ENCODE measurements at regions not wholly inside any gene's neighbourhood (a gene's known extent, or its start where the extent isn't known, plus 50 kb on each side); places are given as distances from the start of the nearest gene placed in this dataset.

- ATAC-seq (no peak), DNase-seq (ENCODE audit: low read depth, low spot score) (no peak)
- Histone ChIP-seq H3K79me2 (ENCODE audit: insufficient read depth, low read length) (no peaks in the 10 kb centered on the region), H3K9me3 (ENCODE audit: control insufficient read depth in 1 of 2, insufficient read depth in 1 of 2, low read depth in 1 of 2, low read length in 2 of 2) (no peaks in the 10 kb centered on the region), H3K4me2 (ENCODE audit: low read length) (no peak overlapping the region), H3K27me3 (ENCODE audit: insufficient read depth, low read length) (no peaks in the 10 kb centered on the region), H3K27ac (ENCODE audit: low read depth, low read length) (no peak overlapping the region), H3K4me3 (replicated peaks in 1 of 2; ENCODE audit: low read depth in 1 of 2, low read length in 2 of 2) (no peak overlapping the region), H3K4me1 (ENCODE audit: control insufficient read depth in 1 of 2, insufficient read depth in 2 of 2, low read length in 2 of 2) (no peaks in the 10 kb centered on the region), H4K20me1 (ENCODE audit: insufficient read depth) (no peaks in the 10 kb centered on the region), H3K9ac (ENCODE audit: low read length) (no peak overlapping the region), H3K36me3 (ENCODE audit: control insufficient read depth in 1 of 2, insufficient read depth in 2 of 2, low read length in 2 of 2) (no peaks in the 10 kb centered on the region), H2AFZ (ENCODE audit: low read depth, low read length, poor library complexity, severe bottlenecking) (no peak overlapping the region), H3K9me2 (ENCODE audit: insufficient read depth) (no peaks in the 10 kb centered on the region)
- BruUV-seq (replicated peaks) = no TSS peak
- TF ChIP-seq TCF7L2 (IDR thresholded peaks at IDR 0.05; ENCODE audit: borderline replicate concordance, extremely low read depth, insufficient read depth, insufficient read length) (no peak), POLR2A (IDR thresholded peaks at IDR 0.05; ENCODE audit: borderline replicate concordance, extremely low read depth, insufficient read depth, insufficient read length) (no peak), EZH2phosphoT487 (IDR thresholded peaks at IDR 0.05; ENCODE audit: borderline replicate concordance) (no peak), EZH2 (IDR thresholded peaks at IDR 0.05) (no peak), CBX3 (IDR thresholded peaks at IDR 0.05; ENCODE audit: low read depth) (no peak), ATF3 (IDR thresholded peaks at IDR 0.05) (no peak), YY1 (IDR thresholded peaks at IDR 0.05; ENCODE audit: extremely low read depth, insufficient replicate concordance, low read depth, low read length) (no peak), ELF1 (IDR thresholded peaks at IDR 0.05; ENCODE audit: borderline replicate concordance, low read depth) (no peak)
- POLR2A ChIA-PET = no interaction called here
- CTCF ChIA-PET = no interaction called here
- intact Hi-C loops (cut with micrococcal nuclease) = no loop called here
- RAD21 ChIA-PET (ENCODE audit: low non-redundant PET in 1 of 2, low total read pairs in 2 of 2, uncharacterized antibody in 2 of 2, unreplicated experiment in 2 of 2) = no interaction called here
Measured at GRCh38 chr4:10947898-10948297, 263.3 kb upstream of the CLNK start.

- no peak overlapping the region for H2AFZ ChIP-seq (ENCODE audit: low read depth, low read length, poor library complexity, severe bottlenecking)
- ATAC-seq = no peak
- no peak overlapping the region for H3K27ac ChIP-seq (ENCODE audit: low read depth, low read length)
- no peak for TF ChIP-seq ELF1 (IDR thresholded peaks at IDR 0.05; ENCODE audit: borderline replicate concordance, low read depth)
- no peak for TF ChIP-seq ZBTB33 (IDR thresholded peaks at IDR 0.05; ENCODE audit: extremely low read depth, insufficient replicate concordance, low read length)
- TF ChIP-seq SRF (IDR thresholded peaks at IDR 0.05; ENCODE audit: low read depth) = no peak
- TF ChIP-seq YY1 (IDR thresholded peaks at IDR 0.05; ENCODE audit: extremely low read depth, insufficient replicate concordance, low read depth, low read length) = no peak
- TF ChIP-seq ZFX (IDR thresholded peaks at IDR 0.05) = no peak
- no peak for TF ChIP-seq JUND (IDR thresholded peaks at IDR 0.05)
- no peak for TF ChIP-seq SIN3A (IDR thresholded peaks at IDR 0.05; ENCODE audit: low read depth)
- TF ChIP-seq CBX3 (IDR thresholded peaks at IDR 0.05; ENCODE audit: low read depth) = no peak
- TF ChIP-seq ATF3 (IDR thresholded peaks at IDR 0.05) = no peak
- TF ChIP-seq CTCF (IDR thresholded peaks at IDR 0.05 in 2 of 3, conservative IDR thresholded peaks at IDR 0.05 in 1 of 3; ENCODE audit: borderline replicate concordance in 1 of 3, insufficient read depth in 1 of 3, low read depth in 2 of 3, low read length in 2 of 3) = no peak
- TF ChIP-seq FOSL1 (IDR thresholded peaks at IDR 0.05; ENCODE audit: low read depth) = no peak
- TF ChIP-seq EZH2 (IDR thresholded peaks at IDR 0.05) = no peak
- no peak for TF ChIP-seq TCF7L2 (IDR thresholded peaks at IDR 0.05; ENCODE audit: borderline replicate concordance, extremely low read depth, insufficient read depth, insufficient read length)
- no peak for TF ChIP-seq POLR2AphosphoS5 (IDR thresholded peaks at IDR 0.05; ENCODE audit: low read depth, low read length)
- TF ChIP-seq MAX (IDR thresholded peaks at IDR 0.05) = no peak
- H3K9me3 ChIP-seq (ENCODE audit: control insufficient read depth in 1 of 2, insufficient read depth in 1 of 2, low read depth in 1 of 2, low read length in 2 of 2) = peaks cover 0 to 6% of the 10 kb centered on the region in 2 experiments; a peak in 2 of 4 replicates
- intact Hi-C loops (cut with micrococcal nuclease) = no loop called here
- ChIA-PET POLR2A (no interaction called here), CTCF (no interaction called here), RAD21 (ENCODE audit: low non-redundant PET in 1 of 2, low total read pairs in 2 of 2, uncharacterized antibody in 2 of 2, unreplicated experiment in 2 of 2) (no interaction called here)
- H3K9me2 ChIP-seq (ENCODE audit: insufficient read depth) = no peaks in the 10 kb centered on the region
- H4K20me1 ChIP-seq (ENCODE audit: insufficient read depth) = no peaks in the 10 kb centered on the region
- no peaks in the 10 kb centered on the region for H3K27me3 ChIP-seq (ENCODE audit: insufficient read depth, low read length)
- no peak for DNase-seq (ENCODE audit: low read depth, low spot score)
- no peak overlapping the region for H3K4me3 ChIP-seq (replicated peaks in 1 of 2; ENCODE audit: low read depth in 1 of 2, low read length in 2 of 2)
- no peaks in the 10 kb centered on the region for H3K4me1 ChIP-seq (ENCODE audit: control insufficient read depth in 1 of 2, insufficient read depth in 2 of 2, low read length in 2 of 2)
- no peak overlapping the region for H3K9ac ChIP-seq (ENCODE audit: low read length)
- H3K4me2 ChIP-seq (ENCODE audit: low read length) = no peak overlapping the region
- no peaks in the 10 kb centered on the region for H3K36me3 ChIP-seq (ENCODE audit: control insufficient read depth in 1 of 2, insufficient read depth in 2 of 2, low read length in 2 of 2)
- BruUV-seq (replicated peaks) = no TSS peak
- no peaks in the 10 kb centered on the region for H3K79me2 ChIP-seq (ENCODE audit: insufficient read depth, low read length)
Measured at GRCh38 chr4:10944321-10944720, 259.8 kb upstream of the CLNK start.
